RPMI7951 (cell line): ENCODE measurements at regions not wholly inside any gene's neighbourhood (a gene's known extent, or its start where the extent isn't known, plus 50 kb on each side); places are given as distances from the start of the nearest gene placed in this dataset.
"Not testable (repeated sequence)": the region's sequence is repeated elsewhere in the genome, so short reads cannot be mapped to it uniquely, and the experiment has no call there.

Experiments
- DNase-seq: peaks from one replicate; pipeline ENCODE4 v3.0.0-alpha.2; 2012; ENCODE audit warnings: low read depth

- DNase-seq = peak; percentile 71
These were observed 199.4 kb upstream of the DDX53 start for GRCh38 chrX:22800360-22800759.

DNA sequence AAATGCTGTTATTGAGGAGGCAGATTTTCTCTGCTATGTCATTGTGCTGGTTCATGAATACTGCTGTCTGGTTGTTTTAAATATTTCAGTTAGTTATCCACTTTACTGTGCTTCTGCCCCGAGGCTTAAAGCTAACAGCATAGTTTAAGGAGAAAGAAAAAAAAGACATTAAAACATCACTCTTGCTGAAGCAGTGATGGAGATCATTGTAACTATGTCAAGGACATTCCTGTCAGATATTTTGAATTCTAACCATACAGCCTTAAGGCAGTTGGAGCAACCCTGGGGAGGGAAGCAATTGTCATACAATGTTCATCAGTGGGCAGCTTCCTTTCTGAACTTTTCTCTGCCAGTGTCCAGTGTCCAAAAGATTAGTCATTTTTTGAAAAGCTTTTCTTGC lies 199.0 kb upstream of the DDX53 start:
- DNase-seq = peak; percentile 56

DNA sequence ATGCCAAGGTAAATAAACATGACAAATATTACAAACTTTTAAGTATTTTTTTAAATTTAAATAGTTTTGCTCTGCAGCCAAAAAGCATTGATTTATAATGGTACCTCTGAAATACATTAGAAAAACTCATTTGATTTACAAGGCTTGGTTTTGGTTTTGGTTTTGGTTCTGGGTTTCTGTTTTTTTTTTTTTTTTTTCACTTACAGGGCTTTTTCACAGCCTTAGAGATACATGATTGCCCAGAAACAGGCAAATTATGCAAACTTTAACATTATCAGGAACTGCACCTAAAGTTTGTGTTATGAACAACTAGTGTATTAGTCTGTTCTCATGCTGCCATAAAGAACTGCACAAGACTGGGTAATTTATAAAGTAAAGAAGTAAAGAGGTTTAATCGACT lies 196.4 kb upstream of the DDX53 start:
- no peak for DNase-seq

DNA sequence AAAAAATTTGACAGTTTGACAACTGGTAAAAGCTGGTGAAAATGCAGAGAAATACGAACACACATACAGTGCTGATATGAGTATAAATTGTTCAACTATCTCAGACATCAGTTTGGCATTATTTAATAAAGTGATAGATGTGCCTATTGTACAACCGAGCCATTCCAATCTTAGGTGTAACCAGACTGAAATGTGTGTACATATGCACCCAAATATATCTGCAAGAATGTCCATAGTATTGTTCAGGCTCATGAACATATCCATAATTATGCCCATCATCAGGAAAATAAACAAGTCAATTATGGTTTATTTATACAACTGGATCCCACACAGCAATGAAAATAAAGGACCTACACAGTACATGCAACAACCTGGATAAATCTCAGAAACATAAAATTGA lies 188.9 kb upstream of the DDX53 start:
- DNase-seq = no peak

DNA sequence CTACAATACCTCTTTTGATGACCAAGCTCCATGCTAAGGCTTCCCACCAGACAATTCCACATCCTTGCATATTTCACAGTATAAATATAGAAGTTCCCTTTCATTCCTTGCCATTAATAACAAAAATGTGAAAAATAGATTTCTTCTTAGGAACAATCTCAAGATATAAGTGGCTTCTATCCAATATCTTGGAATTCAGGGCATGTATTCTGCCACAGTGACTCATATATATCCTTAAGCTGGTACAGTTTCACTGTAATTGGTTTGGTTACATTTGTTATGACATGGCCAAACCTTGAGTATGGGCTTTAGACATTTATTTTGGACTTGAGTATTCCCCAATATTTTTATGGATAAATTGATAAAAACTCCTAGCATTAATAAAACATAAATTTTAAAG lies 181.7 kb upstream of the DDX53 start:
- DNase-seq = peak; percentile 5

DNA sequence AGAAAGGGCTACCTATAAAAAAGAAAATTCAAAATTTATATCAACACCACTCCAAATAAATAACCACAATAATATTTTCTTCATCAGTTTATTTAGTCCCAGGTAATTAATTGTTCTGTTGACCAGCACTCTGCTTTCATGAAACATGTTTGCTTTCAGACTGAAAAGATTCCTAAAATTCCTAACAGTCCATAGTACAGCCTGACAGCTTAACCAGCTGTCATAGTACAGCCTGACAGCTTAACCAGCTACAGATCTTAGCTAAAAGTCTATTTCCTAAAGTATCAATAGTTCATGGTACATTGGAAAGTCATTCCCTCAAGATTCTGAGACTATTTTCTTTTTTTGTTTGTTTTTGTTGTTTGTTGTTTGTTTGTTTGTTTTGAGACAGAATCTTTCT lies 144.1 kb upstream of the DDX53 start:
- no peak for DNase-seq

DNA sequence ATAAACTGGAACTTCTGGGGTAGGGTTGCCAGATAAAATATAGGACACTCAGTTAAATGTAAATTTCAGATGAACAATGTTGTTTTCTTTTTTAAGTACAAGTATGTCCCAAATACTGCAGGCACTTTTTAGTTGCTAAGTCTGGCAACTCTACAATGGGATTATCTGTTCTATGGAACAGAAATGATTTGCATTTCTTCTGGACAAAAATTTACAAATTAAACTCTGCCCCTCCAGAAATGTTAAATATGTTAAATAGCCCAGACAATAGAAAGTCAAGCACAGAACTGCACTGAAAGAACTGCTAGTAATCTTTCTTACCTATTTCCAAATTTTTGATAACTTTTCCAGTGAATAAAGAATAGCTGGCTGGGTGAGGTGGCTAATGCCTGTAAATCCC lies 140.1 kb upstream of the DDX53 start:
- no peak for DNase-seq

- DNase-seq = not testable (repeated sequence)
These were observed 133.0 kb upstream of the DDX53 start for GRCh38 chrX:22866801-22867200.

DNA sequence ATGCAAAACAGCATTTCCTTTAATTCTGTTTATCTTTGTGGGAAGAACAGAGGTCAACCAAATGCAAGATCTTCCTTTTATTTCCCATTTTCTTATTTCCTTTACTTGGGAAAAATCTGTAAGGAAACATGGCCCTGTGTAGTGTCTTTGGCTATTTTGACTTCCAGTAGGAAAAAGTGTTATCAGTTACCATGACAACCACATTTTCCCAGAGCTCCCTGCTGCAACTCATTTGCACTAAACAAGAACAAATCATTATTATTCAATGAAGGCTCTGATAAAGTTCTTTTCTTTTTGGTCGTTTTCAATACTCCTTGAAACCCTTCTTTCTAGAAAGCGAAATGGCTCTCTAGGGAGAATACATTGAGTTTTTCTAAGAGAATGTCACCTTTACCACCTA lies 117.2 kb upstream of the DDX53 start:
- no peak for DNase-seq

- DNase-seq = no peak
These were observed 109.9 kb upstream of the DDX53 start for GRCh38 chrX:22889819-22890218.

DNA sequence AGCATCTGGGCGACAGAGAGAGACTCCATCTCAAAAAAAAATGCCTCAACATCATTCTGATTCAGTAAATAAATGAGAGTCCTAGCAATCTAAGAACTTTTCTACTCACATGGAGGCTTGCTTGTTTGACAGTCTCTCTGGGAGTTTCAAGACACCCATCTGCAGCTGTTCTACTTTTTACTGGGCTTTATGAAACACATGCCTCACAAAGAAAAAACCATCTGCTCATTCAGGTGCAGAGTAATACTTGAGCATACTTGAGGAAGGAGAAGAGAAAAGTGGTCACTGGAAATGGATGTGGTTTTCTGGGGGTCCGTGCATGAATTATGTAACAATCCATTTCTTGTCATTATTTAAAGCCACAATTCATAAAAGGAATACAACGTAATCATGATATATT lies 87.1 kb upstream of the DDX53 start:
- no peak for DNase-seq

GRCh38 chrX:22922961-22923360 lies 76.8 kb upstream of the DDX53 start:
- DNase-seq = no peak

GRCh38 chrX:22934640-22935039 lies 65.1 kb upstream of the DDX53 start:
- no peak for DNase-seq

DNA sequence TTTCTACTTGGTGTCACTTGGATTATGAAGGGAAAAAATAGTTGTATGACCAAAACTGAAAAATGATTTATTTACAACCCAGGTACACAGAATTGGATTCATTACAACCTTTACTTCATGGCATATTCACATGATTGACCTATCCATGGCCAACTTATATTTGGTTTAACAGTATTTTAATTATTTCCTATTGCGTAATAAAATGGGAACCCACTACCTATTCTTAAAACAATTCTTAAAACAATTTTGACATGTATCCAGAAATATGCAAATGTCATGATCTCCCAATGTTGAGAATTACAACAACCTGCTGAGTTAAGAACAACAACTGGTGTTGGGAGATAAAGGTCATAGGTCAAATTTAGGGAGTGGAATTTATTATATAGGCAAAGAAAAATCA lies 54.8 kb upstream of the DDX53 start:
- DNase-seq = no peak
